OCI-LY7 (cell line): ENCODE measurements at regions not wholly inside any gene's neighbourhood (a gene's known extent, or its start where the extent isn't known, plus 50 kb on each side); places are given as distances from the start of the nearest gene placed in this dataset.

ENCODE experiments used
- BruUV-seq: library from RNA; stranded (reverse); fragments of 400-500 nt; replicated peaks from 2 replicates; lab custom pipeline; 2021; lab: Mats Ljungman, UMichigan
- CTCF ChIA-PET: fragments of 300-600 bp; sonication (Branson Sonifier 250); formaldehyde crosslinking; loops from one replicate; lab custom pipeline; 2022; ENCODE audit warnings: antibody characterized with exemption; ENCODE audit not compliant: unreplicated experiment; lab: Charles Lee
- POLR2A ChIA-PET: fragments of 300-600 bp; sonication (Branson Sonifier 250); formaldehyde crosslinking; loops from one replicate; lab custom pipeline; 2022; ENCODE audit warnings: antibody characterized with exemption; lab: Charles Lee
- DNase-seq: peaks from one replicate; pipeline ENCODE4 v3.0.0-alpha.2; 2015; ENCODE audit warnings: low spot score
- H2AFZ ChIP-seq: fragments of 200-600 bp; sonication (generic), shearing (Covaris generic); 2 replicates; pipeline ENCODE4 v1.6.1; 2014; ENCODE audit warnings: mild to moderate bottlenecking, antibody characterized with exemption, low read length, moderate library complexity
- H3K27ac ChIP-seq: fragments of 200-600 bp; sonication (generic); 2 replicates; pipeline ENCODE4 v1.5.1; 2014; ENCODE audit warnings: mixed run types, low read depth, mild to moderate bottlenecking, moderate library complexity, low read length, inconsistent platforms; ENCODE audit not compliant: poor library complexity, severe bottlenecking
- H3K36me3 ChIP-seq: fragments of 200-600 bp; sonication (generic); 2 replicates; pipeline ENCODE4 v1.6.1; 2014; ENCODE audit warnings: mild to moderate bottlenecking, antibody characterized with exemption, low read length, moderate library complexity, mixed read lengths; ENCODE audit not compliant: insufficient read depth
- H3K4me1 ChIP-seq: fragments of 200-600 bp; sonication (generic); 2 replicates; pipeline ENCODE4 v1.5.1; 2014; ENCODE audit warnings: mild to moderate bottlenecking, low read length; ENCODE audit not compliant: insufficient read depth, poor library complexity, severe bottlenecking
- H3K4me2 ChIP-seq: fragments of 200-600 bp; sonication (generic); 2 replicates; pipeline ENCODE4 v1.6.1; 2014; ENCODE audit warnings: mild to moderate bottlenecking, low read length
- H3K4me3 ChIP-seq: fragments of 200-600 bp; sonication (generic); 2 replicates; pipeline ENCODE4 v1.5.1; 2014; ENCODE audit warnings: mild to moderate bottlenecking, low read depth, low read length; ENCODE audit not compliant: poor library complexity, severe bottlenecking
- H3K79me2 ChIP-seq: fragments of 200-600 bp; sonication (generic); 2 replicates; pipeline ENCODE4 v1.6.1; 2016; ENCODE audit warnings: low read depth, mild to moderate bottlenecking, low read length, moderate library complexity, mixed read lengths; ENCODE audit not compliant: insufficient read depth
- H3K9me2 ChIP-seq: fragments of 200-600 bp; sonication (generic); 2 replicates; pipeline ENCODE4 v1.6.1; 2016; ENCODE audit warnings: mild to moderate bottlenecking, low read length, mixed read lengths; ENCODE audit not compliant: insufficient read depth
- H3K9me3 ChIP-seq: fragments of 200-600 bp; sonication (generic); 2 replicates; pipeline ENCODE4 v1.6.1; 2014; ENCODE audit warnings: mild to moderate bottlenecking, mixed run types, low read length, mixed read lengths
- H4K20me1 ChIP-seq: fragments of 200-600 bp; sonication (generic); 2 replicates; pipeline ENCODE4 v1.6.1; 2014; ENCODE audit warnings: mild to moderate bottlenecking, antibody characterized with exemption, low read length, moderate library complexity, mixed read lengths; ENCODE audit not compliant: insufficient read depth
- CTCF ChIP-seq: fragments of 200-600 bp; sonication (generic); conservative IDR thresholded peaks from 2 replicates; pipeline ENCODE4 v1.5.1; 2014; ENCODE audit warnings: mild to moderate bottlenecking, antibody characterized with exemption, low read length, moderate library complexity, mixed read lengths
- EZH2phosphoT487 ChIP-seq: fragments of 200-600 bp; sonication (generic); IDR thresholded peaks from 2 replicates; pipeline ENCODE4 v1.6.1; 2018; ENCODE audit warnings: low read depth, borderline replicate concordance, mild to moderate bottlenecking, mixed run types, antibody characterized with exemption, low read length, moderate library complexity, mixed read lengths
- intact Hi-C: fragments of 100-400 bp; cut with micrococcal nuclease; formaldehyde crosslinking; loops from one replicate; pipeline ENCODE4 v1.10.0; 2022; ENCODE audit not compliant: unreplicated experiment

- intact Hi-C loops: no loop called here
- ChIA-PET POLR2A (no interaction called here), CTCF (no interaction called here)
- no peak for TF ChIP-seq EZH2phosphoT487
- no peak for TF ChIP-seq CTCF
- Histone ChIP-seq H3K36me3 (no peaks in the 10 kb centered on the region), H4K20me1 (no peaks in the 10 kb centered on the region), H3K27ac (no peak overlapping the region), H3K9me2 (no peaks in the 10 kb centered on the region), H3K79me2 (no peaks in the 10 kb centered on the region), H3K4me3 (no peak overlapping the region), H3K9me3 (peaks cover 9% of the 10 kb centered on the region; the same call in 1 of the 2 replicates), H3K4me1 (no peaks in the 10 kb centered on the region), H3K4me2 (no peak overlapping the region), H2AFZ (no peak overlapping the region)
- BruUV-seq: no TSS peak
- no peak for DNase-seq
Observed at GRCh38 chr16:72549878-72550277, 377.9 kb upstream of the PMFBP1 start.

GRCh38 chr16:72542102-72542501 is 370.1 kb upstream of the PMFBP1 start:
- POLR2A ChIA-PET: no interaction called here
- no TSS peak for BruUV-seq
- no peaks in the 10 kb centered on the region for H3K9me3 ChIP-seq
- no peak overlapping the region for H3K4me3 ChIP-seq
- H3K79me2 ChIP-seq: no peaks in the 10 kb centered on the region
- TF ChIP-seq CTCF (no peak), EZH2phosphoT487 (no peak)
- CTCF ChIA-PET: no interaction called here
- H2AFZ ChIP-seq: no peak overlapping the region
- H3K36me3 ChIP-seq: no peaks in the 10 kb centered on the region
- no peaks in the 10 kb centered on the region for H4K20me1 ChIP-seq
- no peaks in the 10 kb centered on the region for H3K4me1 ChIP-seq
- no peaks in the 10 kb centered on the region for H3K9me2 ChIP-seq
- intact Hi-C loops: no loop called here
- DNase-seq: no peak
- no peak overlapping the region for H3K27ac ChIP-seq
- no peak overlapping the region for H3K4me2 ChIP-seq

GRCh38 chr16:72537664-72538063 is 365.7 kb upstream of the PMFBP1 start:
- ChIA-PET CTCF (interaction anchor here (0.6 kb wide), 1 partner anchor 462 kb away, joined by 3 read pairs; no protein-coding TSS in a partner anchor), POLR2A (no interaction called here)
- Histone ChIP-seq H3K4me1 (no peaks in the 10 kb centered on the region), H3K4me3 (no peak overlapping the region), H3K79me2 (no peaks in the 10 kb centered on the region), H3K36me3 (no peaks in the 10 kb centered on the region), H2AFZ (no peak overlapping the region), H3K9me2 (no peaks in the 10 kb centered on the region), H3K27ac (no peak overlapping the region), H3K4me2 (no peak overlapping the region), H4K20me1 (no peaks in the 10 kb centered on the region), H3K9me3 (no peaks in the 10 kb centered on the region)
- TF ChIP-seq EZH2phosphoT487 (no peak), CTCF (no peak)
- no peak for DNase-seq
- intact Hi-C loops: no loop called here
- no TSS peak for BruUV-seq
